Left lung (tissue), 4 donors: ENCODE measurements at regions not wholly inside any gene's neighbourhood (a gene's known extent, or its start where the extent isn't known, plus 50 kb on each side); places are given as distances from the start of the nearest gene placed in this dataset.
"Not testable (repeated sequence)": the region's sequence is repeated elsewhere in the genome, so short reads cannot be mapped to it uniquely, and the experiment has no call there.

Experiments
- ATAC-seq: fragments of 200-7000 bp; cut with Tn5 transposase; one replicate; pipeline ENCODE4 v1.9.1; 2020; ENCODE audit warnings: moderate library complexity
- DNase-seq, 4 donors: peaks; one replicate each; pipeline ENCODE4 v3.0.0-alpha.2; 2013 to 2020
- H3K27ac ChIP-seq, 2 donors: fragments of 200-600 bp; sonication (generic) in 1 of 2; one replicate each; pipeline versions ENCODE4 v1.5.0 to v1.8.0; 2020 to 2021
- H3K27me3 ChIP-seq, 2 donors: fragments of 200-600 bp; sonication (generic) in 1 of 2; one replicate each; pipeline versions ENCODE4 v1.5.0 to v1.8.0; 2020 to 2021
- H3K36me3 ChIP-seq, 2 donors: fragments of 200-600 bp; sonication (generic) in 1 of 2; one replicate each; pipeline versions ENCODE4 v1.5.0 to v1.8.0; 2020 to 2021
- H3K4me1 ChIP-seq, 2 donors: fragments of 200-600 bp; one replicate each; pipeline ENCODE4 v1.8.0; 2021
- H3K4me3 ChIP-seq, 2 donors: fragments of 200-600 bp; sonication (generic) in 1 of 2; one replicate each; pipeline versions ENCODE4 v1.5.0 to v1.8.0; 2020 to 2021; ENCODE audit warnings: mild to moderate bottlenecking in 1 of 2
- H3K9me3 ChIP-seq, 2 donors: fragments of 200-600 bp; sonication (generic) in 1 of 2; one replicate each; pipeline versions ENCODE4 v1.5.0 to v1.8.0; 2020 to 2021
- intact Hi-C, 2 donors: fragments of 100-400 bp; cut with DNase I; formaldehyde crosslinking; loops; one replicate each; pipeline versions ENCODE4 v1.11.2 to v1.14.2; 2022
- TF ChIP-seq, protein P1 (sequence below), 2 donors: fragments of 200-600 bp; sonication (generic) in 1 of 2; IDR thresholded peaks; one replicate each; pipeline versions ENCODE4 v1.5.0 to v1.8.0; 2021; ENCODE audit warnings: antibody characterized with exemption in 2 of 2
- donor health status: DM: no; HTN: yes; CAD: no.
- donor health status: DM: no; HTN: no; CAD: no.

DNA sequence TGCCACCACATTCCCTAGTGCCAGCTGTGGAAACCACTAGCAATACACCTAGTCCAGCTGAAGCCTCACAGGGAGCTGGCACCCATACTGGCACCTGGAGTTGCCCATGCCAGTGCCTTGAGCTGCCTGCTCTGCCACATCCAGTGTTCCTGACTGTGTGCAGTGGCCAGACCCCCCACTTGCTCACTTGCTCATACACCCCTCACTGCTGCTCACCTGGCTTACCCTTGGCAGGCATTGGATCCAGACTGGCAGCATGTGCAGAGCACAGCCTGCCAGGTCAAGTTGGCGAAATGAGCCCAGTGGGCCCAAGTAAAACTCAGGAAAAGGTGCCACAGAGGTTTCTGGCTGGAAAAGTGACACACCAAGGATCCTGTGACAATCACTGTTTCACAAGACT lies 1618.6 kb upstream of the PRMT6 start:
- ATAC-seq: no peak
- H3K4me1 ChIP-seq: no peaks in the 10 kb centered on the region

DNA sequence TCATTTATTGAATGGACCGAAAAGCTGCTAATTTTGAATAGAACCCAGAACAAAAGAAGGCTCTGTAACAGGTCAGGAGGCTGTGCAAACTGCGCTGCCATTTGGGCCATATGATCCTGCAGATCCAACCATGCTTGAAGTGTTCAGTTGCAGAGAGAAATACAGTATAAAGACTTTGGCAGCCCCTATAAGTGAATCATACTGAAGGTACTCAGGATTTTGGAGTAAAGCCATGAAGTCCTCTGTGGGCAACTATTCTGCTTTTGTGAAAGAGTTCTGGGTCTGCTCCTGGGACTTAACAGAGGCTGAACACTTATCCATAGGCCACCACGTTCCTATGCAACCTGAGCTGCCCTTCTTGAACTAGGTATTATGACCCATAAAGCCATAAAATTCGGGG lies 1613.6 kb upstream of the PRMT6 start:
- Histone ChIP-seq H3K4me1 (no peaks in the 10 kb centered on the region), H3K9me3 (peaks cover 0 to 4% of the 10 kb centered on the region in 2 donors), H3K36me3 (no peaks in the 10 kb centered on the region), H3K4me3 (no peak overlapping the region), H3K27me3 (no peaks in the 10 kb centered on the region), H3K27ac (no peak overlapping the region)
- no peak for DNase-seq
- ATAC-seq: no peak
- TF ChIP-seq, protein P1, sequence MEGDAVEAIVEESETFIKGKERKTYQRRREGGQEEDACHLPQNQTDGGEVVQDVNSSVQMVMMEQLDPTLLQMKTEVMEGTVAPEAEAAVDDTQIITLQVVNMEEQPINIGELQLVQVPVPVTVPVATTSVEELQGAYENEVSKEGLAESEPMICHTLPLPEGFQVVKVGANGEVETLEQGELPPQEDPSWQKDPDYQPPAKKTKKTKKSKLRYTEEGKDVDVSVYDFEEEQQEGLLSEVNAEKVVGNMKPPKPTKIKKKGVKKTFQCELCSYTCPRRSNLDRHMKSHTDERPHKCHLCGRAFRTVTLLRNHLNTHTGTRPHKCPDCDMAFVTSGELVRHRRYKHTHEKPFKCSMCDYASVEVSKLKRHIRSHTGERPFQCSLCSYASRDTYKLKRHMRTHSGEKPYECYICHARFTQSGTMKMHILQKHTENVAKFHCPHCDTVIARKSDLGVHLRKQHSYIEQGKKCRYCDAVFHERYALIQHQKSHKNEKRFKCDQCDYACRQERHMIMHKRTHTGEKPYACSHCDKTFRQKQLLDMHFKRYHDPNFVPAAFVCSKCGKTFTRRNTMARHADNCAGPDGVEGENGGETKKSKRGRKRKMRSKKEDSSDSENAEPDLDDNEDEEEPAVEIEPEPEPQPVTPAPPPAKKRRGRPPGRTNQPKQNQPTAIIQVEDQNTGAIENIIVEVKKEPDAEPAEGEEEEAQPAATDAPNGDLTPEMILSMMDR (IDR thresholded peaks at IDR 0.05): no peak
- intact Hi-C loops: no loop called here

More for the DNA sequence above, 1618.6 kb upstream of the PRMT6 start:
- Histone ChIP-seq H3K27ac (no peak overlapping the region), H3K27me3 (no peaks in the 10 kb centered on the region), H3K4me3 (no peak overlapping the region), H3K36me3 (no peaks in the 10 kb centered on the region), H3K9me3 (peaks cover 0 to 5% of the 10 kb centered on the region in 2 donors)
- TF ChIP-seq, protein P1 (IDR thresholded peaks at IDR 0.05): no peak
- intact Hi-C loops: no loop called here
- DNase-seq: peak in 1 of 4 donors; percentile 37

DNA sequence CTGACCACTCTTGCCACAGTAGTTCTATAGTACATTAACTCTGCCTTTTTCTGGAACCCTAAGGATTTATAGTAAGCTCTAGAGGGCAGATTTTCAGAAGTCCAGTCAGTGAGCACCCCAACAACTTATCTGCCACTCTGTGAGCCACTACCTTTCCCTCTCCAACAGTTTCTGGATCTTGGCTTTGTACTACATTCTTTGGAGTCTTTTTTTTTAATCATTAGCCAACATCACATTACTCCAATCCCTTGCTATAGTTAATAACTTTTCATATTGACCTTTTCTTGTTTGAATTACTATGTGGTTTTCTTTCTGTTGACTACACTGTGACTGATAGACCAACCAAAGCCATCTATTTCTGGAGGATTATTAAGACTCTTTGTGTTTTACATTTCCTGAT lies 1596.7 kb upstream of the PRMT6 start:
- Histone ChIP-seq H3K27me3 (no peaks in the 10 kb centered on the region), H3K9me3 (no peaks in the 10 kb centered on the region), H3K4me1 (no peaks in the 10 kb centered on the region), H3K4me3 (no peak overlapping the region), H3K36me3 (no peaks in the 10 kb centered on the region), H3K27ac (no peak overlapping the region)
- TF ChIP-seq, protein P1 (IDR thresholded peaks at IDR 0.05): no peak
- ATAC-seq (no peak), DNase-seq (no peak)
- intact Hi-C loops: no loop called here

DNA sequence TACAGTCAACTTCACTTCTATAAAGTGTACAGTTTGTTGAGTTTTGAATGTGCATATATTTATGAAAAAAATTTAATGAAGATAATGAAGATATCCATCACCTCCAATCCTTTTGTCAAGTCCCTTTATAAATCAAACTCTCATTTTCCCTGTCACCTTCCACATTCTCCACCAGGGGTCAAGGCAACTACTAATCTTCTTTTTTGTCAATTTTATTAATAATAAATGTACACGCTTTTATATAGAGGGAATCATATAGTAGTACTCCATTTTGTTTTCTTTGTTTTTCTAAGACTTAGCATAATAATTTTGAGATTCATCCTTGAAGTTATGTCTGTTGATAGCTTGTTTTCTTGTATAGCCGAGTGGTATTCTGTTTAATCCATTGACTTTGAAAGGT lies 1594.2 kb upstream of the PRMT6 start:
- H3K27ac ChIP-seq: no peak overlapping the region
- no peaks in the 10 kb centered on the region for H3K9me3 ChIP-seq
- no peak for DNase-seq
- intact Hi-C loops: no loop called here
- TF ChIP-seq, protein P1 (IDR thresholded peaks at IDR 0.05): no peak
- no peak for ATAC-seq
- no peak overlapping the region for H3K4me3 ChIP-seq
- H3K27me3 ChIP-seq: no peaks in the 10 kb centered on the region
- H3K36me3 ChIP-seq: no peaks in the 10 kb centered on the region
- H3K4me1 ChIP-seq: no peaks in the 10 kb centered on the region

DNA sequence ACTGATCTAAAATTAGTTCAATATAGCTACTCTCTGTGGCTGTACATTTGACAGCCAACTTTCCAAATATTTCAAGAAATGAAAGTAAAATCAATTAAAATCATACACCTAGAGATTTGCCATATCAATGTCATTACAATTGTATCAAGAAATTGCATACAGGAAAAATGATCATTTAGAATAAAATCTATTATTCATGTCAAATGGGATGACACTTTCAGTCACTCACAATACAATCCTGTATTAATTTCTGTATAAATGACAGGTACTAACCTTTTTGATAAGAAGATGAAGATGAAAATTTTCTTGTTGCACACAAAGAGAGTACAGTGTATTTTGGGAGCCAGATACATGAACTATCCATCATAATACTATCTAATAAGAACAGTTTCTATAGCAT lies 1588.9 kb upstream of the PRMT6 start:
- DNase-seq: no peak
- ATAC-seq: no peak
- Histone ChIP-seq H3K27ac (no peak overlapping the region), H3K9me3 (no peaks in the 10 kb centered on the region), H3K27me3 (no peaks in the 10 kb centered on the region), H3K36me3 (no peaks in the 10 kb centered on the region), H3K4me1 (no peaks in the 10 kb centered on the region), H3K4me3 (no peak overlapping the region)
- TF ChIP-seq, protein P1 (IDR thresholded peaks at IDR 0.05): no peak
- intact Hi-C loops: no loop called here

DNA sequence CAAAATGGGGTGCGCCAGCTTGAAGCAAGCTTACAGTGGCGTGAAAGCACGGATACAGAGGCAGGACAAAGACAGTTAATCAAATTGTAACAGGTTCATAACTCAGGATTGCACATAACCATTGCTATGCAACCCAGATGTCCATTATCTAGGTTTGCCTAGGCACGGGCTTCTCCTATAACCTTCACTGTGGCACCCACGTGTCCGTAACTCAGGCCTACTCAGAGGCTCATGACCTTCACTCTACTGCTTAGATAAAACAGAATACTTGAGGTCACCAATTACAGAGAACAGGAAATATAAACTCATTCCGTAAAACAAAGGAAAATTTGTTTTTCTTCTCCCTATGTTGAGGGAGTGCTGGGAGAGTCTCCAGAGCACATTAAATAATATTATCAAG lies 1585.9 kb upstream of the PRMT6 start:
- H3K4me1 ChIP-seq, H3K27ac ChIP-seq, DNase-seq, H3K27me3 ChIP-seq, ATAC-seq, intact Hi-C loops, H3K9me3 ChIP-seq, H3K4me3 ChIP-seq, H3K36me3 ChIP-seq: not testable (repeated sequence)
